GM12872 (cell line): ENCODE measurements at regions not wholly inside any gene's neighbourhood (a gene's known extent, or its start where the extent isn't known, plus 50 kb on each side); places are given as distances from the start of the nearest gene placed in this dataset.

Source experiments
- CTCF ChIP-seq: IDR thresholded peaks from 3 replicates; pipeline ENCODE4 v1.5.1; 2011; ENCODE audit warnings: low read depth, mild to moderate bottlenecking, low read length, moderate library complexity; ENCODE audit not compliant: insufficient read depth

- TF ChIP-seq CTCF, result no peak
Observed at GRCh38 chr3:112751564-112752512, 94.8 kb downstream of the CD200R1L start.

DNA sequence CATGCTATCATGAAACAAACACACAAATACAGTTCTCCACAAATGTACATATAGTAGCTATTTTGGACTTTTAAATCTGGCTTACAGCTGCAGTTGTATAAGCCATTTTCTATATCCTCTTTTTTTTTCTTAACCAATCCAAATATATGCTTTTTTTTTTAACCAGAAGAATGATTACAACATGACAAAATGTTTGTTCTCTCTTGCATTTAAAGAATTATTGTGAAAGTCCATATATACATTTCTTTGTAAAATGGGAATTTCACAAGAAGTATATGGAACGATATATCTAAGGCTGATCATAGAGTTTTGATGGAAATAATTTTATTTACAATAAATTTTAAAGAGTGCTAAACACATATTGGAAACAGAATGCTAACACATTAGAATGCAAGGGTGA, 95.6 kb downstream of the CD200R1L start:
- TF ChIP-seq CTCF, result no peak

GRCh38 chr3:112747624-112748023, 99.0 kb downstream of the CD200R1L start:
- no peak for TF ChIP-seq CTCF

GRCh38 chr3:112746675-112747280, 99.9 kb downstream of the CD200R1L start:
- no peak for TF ChIP-seq CTCF

GRCh38 chr3:112745567-112746248, 101.0 kb downstream of the CD200R1L start:
- no peak for TF ChIP-seq CTCF

- no peak for TF ChIP-seq CTCF
Observed at GRCh38 chr3:112744825-112745566, 101.7 kb downstream of the CD200R1L start.
